Smooth muscle cell (in vitro differentiated cells): ENCODE measurements at regions not wholly inside any gene's neighbourhood (a gene's known extent, or its start where the extent isn't known, plus 50 kb on each side); places are given as distances from the start of the nearest gene placed in this dataset.

Experiments
- DNase-seq: peaks from one replicate; lab custom pipeline; 2025; ENCODE audit not compliant: unreplicated experiment; lab: John Stamatoyannopoulos, UW
- H2AFZ ChIP-seq: fragments of 200-600 bp; sonication (generic); 2 replicates; pipeline ENCODE4 v1.6.0; 2016; ENCODE audit warnings: antibody characterized with exemption, low read depth, mild to moderate bottlenecking
- H3F3A ChIP-seq: fragments of 200-600 bp; sonication (generic); 2 replicates; pipeline ENCODE4 v1.6.0; 2017; ENCODE audit warnings: antibody characterized with exemption, low read depth
- H3K27ac ChIP-seq: fragments of 200-600 bp; sonication (generic); 2 replicates; pipeline ENCODE4 v1.5.1; 2016; ENCODE audit warnings: low read depth, mild to moderate bottlenecking
- H3K27me3 ChIP-seq: fragments of 200-600 bp; sonication (generic); 2 replicates; pipeline ENCODE4 v1.6.1; 2016; ENCODE audit warnings: low read depth, mild to moderate bottlenecking
- H3K36me3 ChIP-seq: fragments of 200-600 bp; sonication (generic); 2 replicates; pipeline ENCODE4 v1.5.1; 2016; ENCODE audit warnings: low read depth
- H3K4me1 ChIP-seq: fragments of 200-600 bp; sonication (generic); 2 replicates; pipeline ENCODE4 v1.5.1; 2016; ENCODE audit warnings: low read depth
- H3K4me2 ChIP-seq: fragments of 200-600 bp; sonication (generic); 2 replicates; pipeline ENCODE4 v1.6.0; 2016; ENCODE audit warnings: mild to moderate bottlenecking
- H3K4me3 ChIP-seq: fragments of 200-600 bp; sonication (generic); 2 replicates; pipeline ENCODE4 v1.5.1; 2016; ENCODE audit warnings: mild to moderate bottlenecking
- H3K79me2 ChIP-seq: fragments of 200-600 bp; sonication (generic); 2 replicates; pipeline ENCODE4 v1.6.0; 2016; ENCODE audit warnings: low read depth, mild to moderate bottlenecking
- H3K9ac ChIP-seq: fragments of 200-600 bp; sonication (generic); 2 replicates; pipeline ENCODE4 v1.6.0; 2016; ENCODE audit warnings: low read depth
- H3K9me3 ChIP-seq: fragments of 200-600 bp; sonication (generic); replicated peaks from 2 replicates; pipeline ENCODE4 v1.5.1; 2016; ENCODE audit warnings: low read depth
- H4K20me1 ChIP-seq: fragments of 200-600 bp; sonication (generic); 2 replicates; pipeline ENCODE4 v1.6.0; 2016; ENCODE audit warnings: low read depth
- WGBS: methylation state at CpG from one replicate; pipeline ENCODE4 v1.1.7; 2016; ENCODE audit warnings: low lambda C conversion rate; 5-methylcytosine and 5-hydroxymethylcytosine counted together
- TF ChIP-seq, protein P1 (sequence below): fragments of 200-600 bp; sonication (generic); IDR thresholded peaks from 2 replicates; pipeline ENCODE4 v1.5.1; 2017; ENCODE audit warnings: borderline replicate concordance, mild to moderate bottlenecking, antibody characterized with exemption; ENCODE audit not compliant: insufficient read depth, poor library complexity, severe bottlenecking

DNA sequence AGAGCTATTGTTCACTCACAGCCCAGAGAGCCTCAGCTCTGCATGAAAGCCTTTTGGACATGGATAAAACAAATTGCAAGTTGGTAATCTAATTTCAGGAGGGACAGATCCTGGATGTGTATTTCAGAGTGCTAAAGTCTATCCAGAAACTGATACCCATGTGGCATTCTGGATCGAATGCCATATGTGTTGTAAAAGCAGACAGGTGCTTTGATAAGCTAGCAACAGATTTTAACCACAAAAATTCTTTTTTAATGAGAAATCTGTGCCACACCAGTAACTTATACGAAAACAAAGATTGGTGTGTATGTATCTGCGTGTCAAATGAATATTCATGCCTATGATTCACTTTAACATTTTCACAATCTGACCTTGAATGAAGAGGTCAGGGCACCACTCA, 936.6 kb upstream of the MAP3K7 start:
- Histone ChIP-seq H3K27ac (no peak overlapping the region), H3K9me3 (no peaks in the 10 kb centered on the region), H3K36me3 (no peaks in the 10 kb centered on the region), H3K4me2 (no peak overlapping the region), H3F3A (no peaks in the 10 kb centered on the region), H3K79me2 (no peaks in the 10 kb centered on the region), H3K9ac (no peak overlapping the region), H3K27me3 (no peaks in the 10 kb centered on the region), H2AFZ (no peak overlapping the region), H4K20me1 (no peaks in the 10 kb centered on the region), H3K4me3 (no peak overlapping the region), H3K4me1 (no peaks in the 10 kb centered on the region)
- TF ChIP-seq, protein P1, sequence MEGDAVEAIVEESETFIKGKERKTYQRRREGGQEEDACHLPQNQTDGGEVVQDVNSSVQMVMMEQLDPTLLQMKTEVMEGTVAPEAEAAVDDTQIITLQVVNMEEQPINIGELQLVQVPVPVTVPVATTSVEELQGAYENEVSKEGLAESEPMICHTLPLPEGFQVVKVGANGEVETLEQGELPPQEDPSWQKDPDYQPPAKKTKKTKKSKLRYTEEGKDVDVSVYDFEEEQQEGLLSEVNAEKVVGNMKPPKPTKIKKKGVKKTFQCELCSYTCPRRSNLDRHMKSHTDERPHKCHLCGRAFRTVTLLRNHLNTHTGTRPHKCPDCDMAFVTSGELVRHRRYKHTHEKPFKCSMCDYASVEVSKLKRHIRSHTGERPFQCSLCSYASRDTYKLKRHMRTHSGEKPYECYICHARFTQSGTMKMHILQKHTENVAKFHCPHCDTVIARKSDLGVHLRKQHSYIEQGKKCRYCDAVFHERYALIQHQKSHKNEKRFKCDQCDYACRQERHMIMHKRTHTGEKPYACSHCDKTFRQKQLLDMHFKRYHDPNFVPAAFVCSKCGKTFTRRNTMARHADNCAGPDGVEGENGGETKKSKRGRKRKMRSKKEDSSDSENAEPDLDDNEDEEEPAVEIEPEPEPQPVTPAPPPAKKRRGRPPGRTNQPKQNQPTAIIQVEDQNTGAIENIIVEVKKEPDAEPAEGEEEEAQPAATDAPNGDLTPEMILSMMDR, result no peak
- DNase-seq, result no peak
- WGBS, result 80% methylated on average over 3 of the region's 3 CpGs

DNA sequence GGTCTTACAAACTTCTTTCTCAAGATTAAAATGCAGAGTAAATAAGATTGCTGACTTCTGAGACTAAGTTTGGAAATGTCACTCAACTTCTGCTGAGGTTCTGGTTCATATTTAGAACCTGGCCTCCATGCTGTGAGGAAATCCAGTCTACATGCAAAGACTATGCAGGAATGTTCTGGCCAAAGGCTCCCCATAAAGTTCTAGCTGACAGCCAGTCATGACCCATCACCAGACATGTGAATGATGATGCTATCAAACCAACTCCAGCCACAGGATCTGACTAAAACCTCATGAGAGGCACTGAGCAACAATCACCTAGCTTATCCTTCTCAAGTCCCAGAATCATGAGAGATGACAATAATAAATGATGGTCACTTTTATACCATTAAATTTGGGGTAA, 935.1 kb upstream of the MAP3K7 start:
- no peak for DNase-seq
- Histone ChIP-seq H3K9ac (no peak overlapping the region), H3K36me3 (no peaks in the 10 kb centered on the region), H3K4me2 (no peak overlapping the region), H4K20me1 (no peaks in the 10 kb centered on the region), H2AFZ (no peak overlapping the region), H3K4me3 (no peak overlapping the region), H3K4me1 (no peaks in the 10 kb centered on the region), H3K27me3 (no peaks in the 10 kb centered on the region), H3K27ac (no peak overlapping the region), H3K9me3 (no peaks in the 10 kb centered on the region), H3F3A (no peaks in the 10 kb centered on the region), H3K79me2 (no peaks in the 10 kb centered on the region)
- TF ChIP-seq, protein P1, result no peak

DNA sequence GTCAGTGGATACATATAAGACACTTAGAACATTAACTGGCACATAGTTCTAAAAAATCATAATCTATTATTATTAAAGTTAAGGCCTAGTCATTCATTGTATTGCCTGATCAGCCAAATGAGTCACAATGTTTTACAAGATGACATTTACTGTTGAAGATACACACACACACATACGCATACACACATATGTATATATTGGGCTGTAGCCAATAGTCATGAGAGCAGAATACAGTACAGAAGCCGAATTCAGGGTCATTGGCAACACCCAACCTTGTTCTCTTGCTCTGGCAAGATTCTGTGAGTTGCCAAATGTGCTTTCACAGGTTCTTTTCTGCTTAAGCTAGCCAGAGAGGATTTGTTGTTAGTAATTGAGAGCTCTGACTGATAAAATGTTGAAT, 922.8 kb upstream of the MAP3K7 start:
- 86% methylated on average over 2 of the region's 2 CpGs for WGBS
- Histone ChIP-seq H3K4me3 (no peak overlapping the region), H3K27ac (no peak overlapping the region), H3K9me3 (no peaks in the 10 kb centered on the region), H2AFZ (no peak overlapping the region), H3K9ac (no peak overlapping the region), H4K20me1 (no peaks in the 10 kb centered on the region), H3F3A (no peaks in the 10 kb centered on the region), H3K27me3 (no peaks in the 10 kb centered on the region), H3K36me3 (no peaks in the 10 kb centered on the region), H3K4me1 (no peaks in the 10 kb centered on the region), H3K79me2 (no peaks in the 10 kb centered on the region), H3K4me2 (no peak overlapping the region)
- TF ChIP-seq, protein P1, result no peak
- DNase-seq, result no peak

DNA sequence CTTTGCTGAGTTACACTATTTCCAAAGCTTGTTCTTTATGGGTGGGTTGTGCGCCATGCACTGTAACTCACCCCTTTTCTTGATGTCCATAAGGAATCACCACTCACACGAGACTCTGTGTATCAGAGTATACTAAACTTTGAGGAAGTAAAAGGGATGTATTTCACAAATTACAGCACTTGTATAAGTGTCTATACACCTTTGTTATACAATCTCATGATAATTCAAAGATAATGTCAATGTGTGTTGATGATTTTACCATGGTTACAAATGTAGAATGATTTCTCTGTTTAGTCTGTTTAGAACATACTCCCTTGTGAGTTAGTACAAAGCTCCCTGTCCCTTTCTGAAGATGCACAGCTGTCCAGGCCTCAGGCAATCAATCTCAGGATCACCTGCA, 922.2 kb upstream of the MAP3K7 start:
- no peak overlapping the region for H3K4me2 ChIP-seq

More for the DNA sequence above, 922.2 kb upstream of the MAP3K7 start:
- TF ChIP-seq, protein P1, result no peak
- 98% methylated on average over 2 of the region's 2 CpGs for WGBS
- no peak overlapping the region for H3K27ac ChIP-seq
- H3K36me3 ChIP-seq, result no peaks in the 10 kb centered on the region
- DNase-seq, result no peak
- no peaks in the 10 kb centered on the region for H3K9me3 ChIP-seq
- H3K4me1 ChIP-seq, result no peaks in the 10 kb centered on the region
- no peak overlapping the region for H2AFZ ChIP-seq
- H3K79me2 ChIP-seq, result no peaks in the 10 kb centered on the region
- no peak overlapping the region for H3K4me3 ChIP-seq
- no peaks in the 10 kb centered on the region for H3K27me3 ChIP-seq
- H3F3A ChIP-seq, result no peaks in the 10 kb centered on the region
- no peak overlapping the region for H3K9ac ChIP-seq
- H4K20me1 ChIP-seq, result no peaks in the 10 kb centered on the region
